DMS 273 treated with DMSO at 0.1 percent for 48 hours (cell line): ENCODE measurements at regions not wholly inside any gene's neighbourhood (a gene's known extent, or its start where the extent isn't known, plus 50 kb on each side); places are given as distances from the start of the nearest gene placed in this dataset.
"Not testable (repeated sequence)": the region's sequence is repeated elsewhere in the genome, so short reads cannot be mapped to it uniquely, and the experiment has no call there.

Experiments
- DNase-seq: peaks from one replicate; lab custom pipeline; 2025; lab: John Stamatoyannopoulos, UW

- DNase-seq: not testable (repeated sequence)
Observed at GRCh38 chr1:245102149-245102548, 52.6 kb upstream of the KIF26B start.

- no peak for DNase-seq
Observed at GRCh38 chr1:245099401-245099800, 55.4 kb upstream of the KIF26B start.

- no peak for DNase-seq
Observed at GRCh38 chr1:245098924-245099323, 55.9 kb upstream of the KIF26B start.

DNA sequence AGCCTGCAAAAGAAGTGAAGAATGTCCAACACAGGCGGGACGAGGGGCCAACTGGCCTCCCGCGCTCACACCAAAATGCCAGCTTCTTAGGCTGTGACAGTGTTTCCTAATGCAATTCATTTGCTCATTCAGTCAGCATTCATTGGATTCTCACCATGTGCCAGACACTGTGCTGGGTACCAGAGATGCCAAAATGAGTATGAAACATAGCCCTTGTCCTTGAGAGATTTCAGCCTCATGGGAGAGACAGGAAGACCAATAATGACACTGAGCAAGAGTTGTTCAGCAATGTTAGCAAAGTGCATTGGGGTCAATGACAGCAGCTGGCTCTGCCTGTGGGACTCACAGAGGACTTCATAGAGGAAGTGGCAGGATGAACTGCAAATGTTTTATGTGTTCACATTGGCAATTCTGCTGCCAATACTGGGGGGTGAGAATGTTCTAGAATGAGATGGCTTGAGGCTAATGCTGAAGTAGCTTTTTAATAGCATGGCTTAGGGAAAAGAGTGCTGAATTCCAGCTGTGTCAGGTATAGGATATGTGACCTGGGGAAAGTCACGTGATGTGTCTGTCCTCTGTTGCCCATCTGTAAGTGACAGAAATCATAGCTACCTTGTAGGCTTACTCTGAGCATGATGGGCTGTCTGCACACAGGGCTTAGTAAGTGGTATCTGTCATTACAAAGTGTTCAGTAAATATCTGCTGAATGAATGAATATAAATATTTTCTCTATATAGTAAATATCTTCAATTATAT lies 58.3 kb upstream of the KIF26B start:
- no peak for DNase-seq

- DNase-seq: no peak
Observed at GRCh38 chr1:245095903-245096302, 58.9 kb upstream of the KIF26B start.

DNA sequence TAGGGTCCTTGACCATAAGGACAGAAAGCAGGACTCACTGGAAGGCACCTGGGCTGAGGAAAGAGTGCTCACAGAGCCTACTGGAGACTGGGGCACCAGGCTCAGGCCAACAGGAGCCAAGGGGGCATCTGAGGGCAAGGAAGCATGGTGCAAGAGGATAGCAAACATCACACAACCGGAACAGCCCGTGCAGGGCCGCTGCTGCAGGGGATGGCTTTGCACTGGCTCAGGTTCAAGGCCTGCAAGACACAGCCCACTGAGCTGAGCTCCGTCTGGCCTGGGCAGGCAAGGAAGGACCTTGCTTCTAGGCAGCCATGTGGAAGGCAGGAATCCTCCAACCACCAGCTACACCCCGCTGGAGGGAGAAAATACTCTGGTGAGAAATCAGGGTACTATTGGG lies 59.8 kb upstream of the KIF26B start:
- no peak for DNase-seq

GRCh38 chr1:245094092-245094491 lies 60.7 kb upstream of the KIF26B start:
- no peak for DNase-seq

DNA sequence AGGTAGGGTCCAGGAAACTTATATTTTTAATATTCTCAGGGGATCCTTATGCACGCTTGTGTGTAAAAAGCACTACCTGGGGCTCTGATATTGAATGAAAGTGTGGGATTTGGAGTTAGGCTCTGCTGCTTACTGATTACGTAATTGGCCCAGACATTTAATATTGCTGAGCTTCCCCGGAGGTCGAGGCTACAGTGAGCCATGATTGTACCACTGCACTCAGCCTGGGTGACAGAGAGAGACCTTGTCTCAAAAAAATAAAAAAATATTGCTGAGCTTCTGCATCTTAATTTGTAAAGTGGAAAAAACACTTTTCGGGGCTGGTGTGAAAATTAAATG lies 62.2 kb upstream of the KIF26B start:
- DNase-seq: no peak

DNA sequence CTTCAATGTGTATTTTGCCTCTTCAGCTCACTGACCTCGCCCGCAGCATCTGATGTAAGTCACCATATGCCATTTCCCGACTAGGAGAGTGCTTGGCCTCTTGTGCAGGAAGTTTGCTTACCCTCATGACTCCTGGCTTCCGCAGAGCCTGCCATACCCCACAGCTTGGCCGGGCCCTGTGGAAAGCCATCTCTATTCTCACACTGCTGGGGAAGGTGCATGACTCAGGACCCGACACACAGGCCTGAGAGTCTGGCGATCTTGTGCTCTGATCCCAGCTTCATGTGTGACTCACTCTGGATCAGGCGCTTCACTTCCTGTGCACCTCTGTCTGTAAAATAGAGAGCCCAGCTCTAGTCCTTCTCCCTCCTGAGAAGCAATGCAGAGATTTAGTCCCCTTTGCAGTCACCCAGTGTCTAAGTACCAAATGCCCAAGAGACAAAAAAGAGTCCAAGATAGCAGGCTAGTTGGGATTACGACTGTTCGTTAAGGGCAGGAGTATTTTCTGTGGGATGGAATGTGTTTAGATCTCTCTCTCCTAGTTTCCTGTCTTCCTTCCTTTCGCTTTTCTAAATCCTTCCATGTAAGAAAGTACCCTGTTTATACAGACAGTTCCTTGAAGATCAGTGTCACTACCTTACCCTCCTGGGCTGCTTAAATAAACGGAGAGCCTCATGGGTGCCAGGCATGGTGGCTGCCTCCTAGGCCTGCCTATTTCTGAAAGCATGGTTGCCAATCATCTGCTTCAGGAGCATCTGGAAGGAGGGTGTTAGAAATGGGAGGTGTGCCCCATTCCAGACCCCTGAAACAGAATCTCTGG lies 62.8 kb upstream of the KIF26B start:
- DNase-seq: peak; percentile 1

GRCh38 chr1:245091171-245091621 lies 63.6 kb upstream of the KIF26B start:
- DNase-seq: no peak

DNA sequence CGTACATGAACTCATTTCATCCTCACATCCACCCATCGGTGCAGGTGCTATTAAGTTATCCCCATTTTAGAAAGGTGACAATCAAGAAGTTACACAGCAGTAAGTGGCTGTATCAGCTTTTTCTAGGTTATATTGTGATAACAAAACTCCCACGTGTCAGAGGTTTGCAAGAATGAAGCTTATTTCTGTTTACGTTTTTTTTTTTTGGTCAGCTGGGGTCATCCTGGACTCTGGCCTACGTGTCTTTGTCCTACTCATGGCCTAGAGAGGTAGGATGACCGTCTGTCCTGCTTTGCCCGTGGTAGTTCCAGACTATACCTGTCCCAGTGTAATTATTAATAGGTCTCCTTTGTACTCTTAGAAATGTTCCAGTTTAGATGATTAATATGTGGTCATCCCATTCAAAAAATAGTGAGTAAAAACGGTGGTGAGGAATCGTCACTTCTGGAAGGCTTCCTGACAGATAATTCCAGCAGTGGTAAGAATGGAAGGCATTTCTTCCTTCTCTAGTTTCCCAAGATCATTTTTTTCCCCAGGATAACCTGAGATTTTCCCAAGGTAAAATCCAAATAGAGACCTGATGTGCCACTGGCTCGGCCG lies 64.2 kb upstream of the KIF26B start:
- no peak for DNase-seq

- no peak for DNase-seq
Observed at GRCh38 chr1:245087723-245088122, 67.1 kb upstream of the KIF26B start.

DNA sequence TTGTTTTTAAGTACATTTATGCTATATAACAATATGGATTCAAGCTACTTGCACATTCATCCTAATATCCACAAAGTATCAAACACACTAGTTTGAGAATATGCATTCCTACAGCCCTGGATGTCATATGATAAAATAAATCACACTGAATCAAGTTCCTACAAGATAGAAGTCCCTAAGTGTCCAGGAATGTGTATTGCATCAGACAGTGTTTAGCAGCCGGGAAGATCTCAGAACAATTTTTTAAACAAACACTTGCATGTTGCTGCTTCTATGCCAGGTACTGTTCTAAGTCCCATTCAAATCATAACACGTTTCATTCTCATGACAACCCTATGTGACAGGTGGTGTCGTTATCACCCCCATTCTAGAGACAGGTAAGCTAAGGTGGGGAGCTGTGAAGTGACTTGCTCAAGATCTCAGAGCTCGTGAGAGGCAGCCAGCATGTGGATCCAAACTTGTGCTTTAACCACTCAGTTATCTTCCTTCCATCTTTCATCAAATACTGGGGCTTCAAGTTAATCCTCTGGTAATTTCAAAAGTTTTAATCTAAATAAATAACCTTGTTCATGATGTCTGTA lies 68.3 kb upstream of the KIF26B start:
- DNase-seq: no peak

DNA sequence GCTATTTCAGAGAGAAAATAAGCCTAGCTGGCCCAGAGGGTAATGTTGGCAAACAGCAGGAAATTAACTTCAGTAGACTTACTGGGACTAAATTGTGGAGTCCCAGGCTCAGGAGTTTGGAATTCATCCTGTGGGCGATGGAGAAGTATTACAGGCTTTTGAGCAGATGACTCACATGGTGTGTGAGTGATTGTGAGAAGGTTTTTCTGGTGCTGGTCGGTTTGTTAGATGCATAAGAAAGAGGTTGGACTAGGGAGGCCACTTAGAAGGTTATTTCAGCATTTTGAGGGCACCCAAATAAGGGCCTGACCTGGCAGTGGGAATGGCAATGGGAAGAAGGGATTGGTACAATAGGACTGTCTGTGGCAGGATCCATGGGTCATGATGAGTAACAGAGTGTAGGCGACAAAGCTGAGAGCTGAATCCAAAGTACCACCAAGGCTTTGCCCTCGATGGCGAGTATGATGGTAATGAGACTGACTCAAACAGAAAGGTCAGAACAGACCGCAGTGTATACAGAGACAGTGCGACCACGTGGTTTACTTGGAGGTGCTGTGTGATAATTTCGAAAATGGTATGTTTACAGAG lies 69.2 kb upstream of the KIF26B start:
- DNase-seq: no peak

DNA sequence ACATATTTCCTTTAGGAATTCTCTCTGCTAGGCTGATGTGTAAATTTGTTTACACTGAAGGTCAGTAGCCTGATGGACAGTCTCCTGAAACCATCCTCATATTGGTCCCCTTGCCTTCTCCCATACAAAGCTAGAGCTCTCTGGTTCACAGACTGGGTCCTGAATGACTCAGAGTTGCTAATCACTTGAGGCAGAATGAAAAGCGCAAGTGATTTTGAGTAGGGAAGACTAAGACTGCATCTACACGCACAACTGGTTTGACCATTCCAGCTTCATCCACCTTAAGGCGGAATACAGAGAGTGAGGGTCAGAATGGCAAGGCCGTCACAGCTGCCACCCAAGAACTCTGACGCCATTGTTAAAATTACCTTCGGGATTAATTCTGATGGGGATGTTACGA lies 70.2 kb upstream of the KIF26B start:
- DNase-seq: no peak

- peak; percentile 15 for DNase-seq
Observed at GRCh38 chr1:245079021-245079609, 75.7 kb upstream of the KIF26B start.

GRCh38 chr1:245074898-245075297 lies 79.9 kb upstream of the KIF26B start:
- DNase-seq: no peak

- DNase-seq: no peak
Observed at GRCh38 chr1:245074232-245074747, 80.5 kb upstream of the KIF26B start.

GRCh38 chr1:245070836-245071615 lies 83.8 kb upstream of the KIF26B start:
- no peak for DNase-seq

DNA sequence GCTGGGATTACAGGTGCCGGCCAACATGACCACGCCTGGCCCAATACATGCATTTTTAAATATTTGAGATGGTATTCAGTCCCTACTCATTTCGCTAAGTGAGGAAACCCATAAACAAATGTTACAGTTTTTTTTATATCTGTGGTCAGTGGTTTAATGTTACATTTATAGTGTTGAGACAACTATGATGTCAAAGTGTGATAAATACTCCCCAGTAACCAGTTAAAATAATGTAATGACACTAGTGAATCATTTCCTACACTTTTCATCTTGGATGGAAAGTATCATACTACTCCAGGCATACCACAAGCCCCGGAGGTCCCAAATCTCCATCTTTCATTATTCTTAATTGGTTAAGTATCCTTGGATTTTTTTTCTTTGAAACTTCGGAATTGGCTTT lies 87.5 kb upstream of the KIF26B start:
- DNase-seq: no peak

DNA sequence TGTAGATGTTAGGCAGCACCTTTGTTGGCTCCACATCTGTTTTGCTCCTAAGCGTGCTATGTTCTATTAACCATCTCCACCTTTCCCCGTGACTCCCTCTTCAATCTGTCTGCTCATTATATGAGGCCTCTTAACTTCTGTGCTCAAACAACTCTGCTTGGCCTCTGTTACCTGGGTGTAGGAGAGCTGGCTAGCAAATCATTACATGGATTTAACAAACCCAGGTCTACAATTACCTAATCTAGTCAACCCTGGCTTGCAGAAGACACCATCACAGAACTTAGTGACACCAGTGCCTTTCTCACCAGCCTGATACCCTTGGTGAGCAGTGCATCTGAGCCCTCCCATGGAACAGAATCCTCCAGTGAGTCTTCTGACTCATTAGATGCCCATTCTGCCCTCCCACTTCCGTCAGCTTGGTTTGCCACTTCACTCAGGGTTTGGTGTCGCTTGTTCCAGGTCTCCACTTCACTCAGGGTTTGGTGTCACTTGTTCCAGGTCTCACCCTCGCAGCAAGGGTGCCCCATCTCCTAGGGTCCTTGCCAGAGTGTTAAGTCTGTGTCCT lies 92.0 kb upstream of the KIF26B start:
- DNase-seq: no peak
